Nucleus accumbens (tissue), 56 donors: ENCODE measurements at regions not wholly inside any gene's neighbourhood (a gene's known extent, or its start where the extent isn't known, plus 50 kb on each side); places are given as distances from the start of the nearest gene placed in this dataset.

Source experiments
- DNase-seq, 56 donors: peaks; one replicate each; lab custom pipeline; 2025; lab: John Stamatoyannopoulos, UW

GRCh38 chr5:51732304-51732703, 349.1 kb downstream of the ISL1 start:
- DNase-seq, result no peak

- no peak for DNase-seq
These were observed 351.4 kb downstream of the ISL1 start for GRCh38 chr5:51734677-51735076.

- no peak for DNase-seq
These were observed 362.8 kb downstream of the ISL1 start for GRCh38 chr5:51746023-51746422.

- DNase-seq, result no peak
These were observed 365.4 kb downstream of the ISL1 start for GRCh38 chr5:51748647-51749046.
